ENCODE measurements at regions not wholly inside any gene's neighbourhood (a gene's known extent, or its start where the extent isn't known, plus 50 kb on each side); places are given as distances from the start of the nearest gene placed in this dataset.

GRCh38 chr18:1075322-1075721 lies 170.7 kb downstream of the ADCYAP1 start:
- H3K4me1 ChIP-seq (ENCODE audit: control insufficient read depth in 1 of 2, insufficient read depth in 2 of 2, low read depth in 1 of 2, low read length in 1 of 2) = no peaks in the 10 kb centered on the region
- H3K9ac ChIP-seq = no peak overlapping the region
- H3K4me3 ChIP-seq (ENCODE audit: low read depth in 2 of 2, low read length in 1 of 2) = no peak overlapping the region
- DNase-seq = no peak
- H3K27me3 ChIP-seq (ENCODE audit: insufficient read depth) = no peaks in the 10 kb centered on the region
- no peak for TF ChIP-seq RFX5 (IDR thresholded peaks at IDR 0.05; ENCODE audit: low read length)
- TF ChIP-seq MXI1 (IDR thresholded peaks at IDR 0.05; ENCODE audit: low read depth, low read length) = no peak
- TF ChIP-seq ELF1 (IDR thresholded peaks at IDR 0.05) = no peak
- no peak for TF ChIP-seq TCF12 (IDR thresholded peaks at IDR 0.05)
- no peaks in the 10 kb centered on the region for H4K20me1 ChIP-seq (ENCODE audit: insufficient read depth)
- H3K4me2 ChIP-seq = no peak overlapping the region
- no peaks in the 10 kb centered on the region for H3K36me3 ChIP-seq (replicated peaks in 1 of 2; ENCODE audit: control insufficient read depth in 1 of 2, insufficient read depth in 2 of 2, low read length in 1 of 2)
- CTCF ChIA-PET = interaction anchor here (0.8 kb wide), 1 partner anchor 9 kb away, joined by 3 read pairs; no protein-coding TSS in a partner anchor
- no peaks in the 10 kb centered on the region for H3K79me2 ChIP-seq (ENCODE audit: insufficient read depth)
- 2% methylated on average over 3 of the region's 3 CpGs for WGBS (ENCODE audit: low lambda C conversion rate)
- no peaks in the 10 kb centered on the region for H3K9me2 ChIP-seq
- H2AFZ ChIP-seq (ENCODE audit: low read depth) = no peak overlapping the region
- no peaks in the 10 kb centered on the region for H3K9me3 ChIP-seq
- POLR2A ChIA-PET = no interaction called here
- no peak overlapping the region for H3K27ac ChIP-seq (ENCODE audit: low read depth in 2 of 2, low read length in 1 of 2)
- H3F3A ChIP-seq (replicated peaks; ENCODE audit: insufficient read depth) = no peaks in the 10 kb centered on the region

- TF ChIP-seq ELF1 (IDR thresholded peaks at IDR 0.05) (no peak), CTCF (IDR thresholded peaks at IDR 0.05) (no peak), MXI1 (IDR thresholded peaks at IDR 0.05; ENCODE audit: low read depth, low read length) (no peak), RFX5 (IDR thresholded peaks at IDR 0.05; ENCODE audit: low read length) (no peak), JUND (IDR thresholded peaks at IDR 0.05) (no peak), EP300 (IDR thresholded peaks at IDR 0.05; ENCODE audit: borderline replicate concordance in 1 of 2, low read depth in 1 of 2, low read length in 1 of 2) (no peak), FOXM1 (IDR thresholded peaks at IDR 0.05; ENCODE audit: low read depth) (no peak), MEF2A (IDR thresholded peaks at IDR 0.05; ENCODE audit: borderline replicate concordance, low read depth) (no peak), EZH2phosphoT487 (IDR thresholded peaks at IDR 0.05; ENCODE audit: borderline replicate concordance, low read depth) (no peak), NFIC (IDR thresholded peaks at IDR 0.05; ENCODE audit: borderline replicate concordance) (no peak), GABPA (IDR thresholded peaks at IDR 0.05; ENCODE audit: low read depth) (no peak), GATA2 (CRISPR knock-in tag; IDR thresholded peaks at IDR 0.05) (no peak), TCF12 (IDR thresholded peaks at IDR 0.05) (no peak), RXRA (IDR thresholded peaks at IDR 0.05; ENCODE audit: borderline replicate concordance, low read depth) (no peak), NRF1 (IDR thresholded peaks at IDR 0.05; ENCODE audit: low read depth, low read length) (no peak), FOSL2 (IDR thresholded peaks at IDR 0.05; ENCODE audit: borderline replicate concordance, low read depth) (no peak)
- Histone ChIP-seq H3K9me2 (no peaks in the 10 kb centered on the region), H3F3A (replicated peaks; ENCODE audit: insufficient read depth) (no peaks in the 10 kb centered on the region), H3K79me2 (ENCODE audit: insufficient read depth) (no peaks in the 10 kb centered on the region), H3K4me1 (ENCODE audit: control insufficient read depth in 1 of 2, insufficient read depth in 2 of 2, low read depth in 1 of 2, low read length in 1 of 2) (no peaks in the 10 kb centered on the region), H3K4me2 (no peak overlapping the region), H3K9ac (no peak overlapping the region), H2AFZ (ENCODE audit: low read depth) (no peak overlapping the region), H3K27me3 (ENCODE audit: insufficient read depth) (no peaks in the 10 kb centered on the region), H3K36me3 (replicated peaks in 1 of 2; ENCODE audit: control insufficient read depth in 1 of 2, insufficient read depth in 2 of 2, low read length in 1 of 2) (no peaks in the 10 kb centered on the region), H4K20me1 (ENCODE audit: insufficient read depth) (no peaks in the 10 kb centered on the region), H3K4me3 (ENCODE audit: low read depth in 2 of 2, low read length in 1 of 2) (no peak overlapping the region), H3K9me3 (no peaks in the 10 kb centered on the region), H3K27ac (ENCODE audit: low read depth in 2 of 2, low read length in 1 of 2) (no peak overlapping the region)
- ChIA-PET POLR2A (no interaction called here), CTCF (interaction anchor here (0.8 kb wide), 1 partner anchor 9 kb away, joined by 3 read pairs; no protein-coding TSS in a partner anchor)
- DNase-seq = no peak
Measured at GRCh38 chr18:1075876-1076275, 171.2 kb downstream of the ADCYAP1 start.

Measured in SK-N-SH (cell line).